ENCODE measurements at regions not wholly inside any gene's neighbourhood (a gene's known extent, or its start where the extent isn't known, plus 50 kb on each side); places are given as distances from the start of the nearest gene placed in this dataset.

GRCh38 chr3:135532021-135532420, 433.5 kb upstream of the PPP2R3A start:
- TF ChIP-seq, protein P1, sequence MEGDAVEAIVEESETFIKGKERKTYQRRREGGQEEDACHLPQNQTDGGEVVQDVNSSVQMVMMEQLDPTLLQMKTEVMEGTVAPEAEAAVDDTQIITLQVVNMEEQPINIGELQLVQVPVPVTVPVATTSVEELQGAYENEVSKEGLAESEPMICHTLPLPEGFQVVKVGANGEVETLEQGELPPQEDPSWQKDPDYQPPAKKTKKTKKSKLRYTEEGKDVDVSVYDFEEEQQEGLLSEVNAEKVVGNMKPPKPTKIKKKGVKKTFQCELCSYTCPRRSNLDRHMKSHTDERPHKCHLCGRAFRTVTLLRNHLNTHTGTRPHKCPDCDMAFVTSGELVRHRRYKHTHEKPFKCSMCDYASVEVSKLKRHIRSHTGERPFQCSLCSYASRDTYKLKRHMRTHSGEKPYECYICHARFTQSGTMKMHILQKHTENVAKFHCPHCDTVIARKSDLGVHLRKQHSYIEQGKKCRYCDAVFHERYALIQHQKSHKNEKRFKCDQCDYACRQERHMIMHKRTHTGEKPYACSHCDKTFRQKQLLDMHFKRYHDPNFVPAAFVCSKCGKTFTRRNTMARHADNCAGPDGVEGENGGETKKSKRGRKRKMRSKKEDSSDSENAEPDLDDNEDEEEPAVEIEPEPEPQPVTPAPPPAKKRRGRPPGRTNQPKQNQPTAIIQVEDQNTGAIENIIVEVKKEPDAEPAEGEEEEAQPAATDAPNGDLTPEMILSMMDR (IDR thresholded peaks at IDR 0.05; ENCODE audit: insufficient read depth, low read depth, low read length, missing control alignments) = no peak
- no peak overlapping the region for H3K4me3 ChIP-seq (ENCODE audit: low read length)
- no peak for DNase-seq (ENCODE audit: low read depth)

DNA sequence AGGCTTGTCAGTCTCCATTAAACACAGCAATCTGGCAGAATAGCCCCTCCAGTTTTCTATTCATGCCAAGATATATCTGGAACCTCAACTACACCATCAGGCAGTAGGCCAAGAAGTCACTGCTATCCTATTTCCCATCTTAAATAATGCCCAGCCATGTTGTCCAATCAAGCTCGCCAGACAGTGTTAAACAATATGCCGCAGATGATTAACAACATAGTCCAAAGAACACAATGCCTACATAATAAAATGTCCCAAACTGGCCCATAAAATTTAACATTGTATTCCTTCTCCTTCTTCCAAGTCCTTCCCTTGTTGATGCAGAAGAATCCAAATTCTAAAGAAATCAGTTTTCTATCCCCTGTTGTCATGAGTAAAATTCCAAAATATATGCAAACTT, 427.4 kb upstream of the PPP2R3A start:
- DNase-seq (ENCODE audit: low read depth) = no peak
- TF ChIP-seq, protein P1 (IDR thresholded peaks at IDR 0.05; ENCODE audit: insufficient read depth, low read depth, low read length, missing control alignments) = no peak
- H3K4me3 ChIP-seq (ENCODE audit: low read length) = no peak overlapping the region

DNA sequence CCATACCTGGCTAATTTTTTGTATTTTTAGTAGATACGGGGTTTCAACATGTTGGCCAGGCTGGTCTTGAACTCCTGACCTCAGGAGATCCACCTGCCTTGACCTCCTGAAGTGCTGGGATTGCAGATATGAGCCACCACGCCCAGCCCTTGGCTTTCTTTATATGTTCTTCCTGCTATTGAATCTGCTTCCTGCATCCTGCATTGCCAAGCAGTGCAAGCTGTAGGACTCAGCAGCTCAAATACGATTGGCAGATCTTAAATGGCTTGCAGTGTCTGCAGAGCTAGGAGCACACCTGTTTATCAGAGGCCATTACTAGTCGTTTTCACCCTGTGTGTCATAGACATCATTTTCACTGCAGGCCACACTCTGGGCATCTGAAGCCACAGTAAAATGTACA, 426.2 kb upstream of the PPP2R3A start:
- TF ChIP-seq, protein P1 (IDR thresholded peaks at IDR 0.05; ENCODE audit: insufficient read depth, low read depth, low read length, missing control alignments) = no peak
- no peak overlapping the region for H3K4me3 ChIP-seq (ENCODE audit: low read length)
- DNase-seq (ENCODE audit: low read depth) = no peak

DNA sequence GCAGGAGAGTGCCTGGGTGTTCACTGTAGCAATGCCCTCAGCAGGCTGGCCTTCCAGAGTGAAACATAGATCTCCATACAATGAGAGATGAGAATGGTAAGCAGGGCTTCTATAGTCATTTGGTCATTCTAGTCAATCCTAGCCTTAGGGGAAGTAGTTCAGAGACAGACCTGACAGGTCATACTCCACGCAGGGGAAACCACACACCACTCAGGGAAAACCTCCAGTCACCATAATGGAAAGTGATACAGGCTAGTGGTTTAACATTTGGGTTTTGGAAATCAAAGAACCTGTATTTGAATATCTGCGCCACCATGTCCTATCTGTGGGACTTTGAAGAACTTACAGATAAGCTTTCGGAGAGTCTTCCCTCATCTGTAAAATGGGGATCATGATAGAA, 425.7 kb upstream of the PPP2R3A start:
- TF ChIP-seq, protein P1 (IDR thresholded peaks at IDR 0.05; ENCODE audit: insufficient read depth, low read depth, low read length, missing control alignments) = no peak

GRCh38 chr3:135549928-135550494, 415.5 kb upstream of the PPP2R3A start:
- TF ChIP-seq, protein P1 (IDR thresholded peaks at IDR 0.05; ENCODE audit: insufficient read depth, low read depth, low read length, missing control alignments) = no peak
- H3K4me3 ChIP-seq (ENCODE audit: low read length) = no peak overlapping the region
- DNase-seq (ENCODE audit: low read depth) = no peak

More for the DNA sequence above, 425.7 kb upstream of the PPP2R3A start:
- no peak overlapping the region for H3K4me3 ChIP-seq (ENCODE audit: low read length)
- DNase-seq (ENCODE audit: low read depth) = no peak

DNA sequence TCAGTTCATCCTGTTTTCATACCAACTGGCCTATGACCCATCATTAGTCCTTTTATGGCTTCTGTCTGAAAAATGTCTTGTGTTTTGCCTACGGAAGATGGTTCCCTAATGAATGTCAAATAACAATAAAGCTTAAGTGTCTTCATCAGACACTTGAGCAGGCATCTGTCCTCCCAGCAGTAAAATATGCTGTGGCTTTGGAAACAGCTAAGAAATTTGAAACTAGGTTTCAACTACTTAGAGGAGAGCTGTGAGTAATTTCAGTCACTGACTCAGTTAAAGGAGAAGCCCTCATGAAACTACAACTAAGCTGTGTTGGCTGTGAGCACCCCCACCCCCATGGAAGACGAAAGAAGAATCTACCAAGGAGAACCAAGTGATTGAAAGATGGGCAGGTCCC, 409.4 kb upstream of the PPP2R3A start:
- H3K4me3 ChIP-seq (ENCODE audit: low read length) = no peak overlapping the region
- no peak for DNase-seq (ENCODE audit: low read depth)
- TF ChIP-seq, protein P1 (IDR thresholded peaks at IDR 0.05; ENCODE audit: insufficient read depth, low read depth, low read length, missing control alignments) = no peak

DNA sequence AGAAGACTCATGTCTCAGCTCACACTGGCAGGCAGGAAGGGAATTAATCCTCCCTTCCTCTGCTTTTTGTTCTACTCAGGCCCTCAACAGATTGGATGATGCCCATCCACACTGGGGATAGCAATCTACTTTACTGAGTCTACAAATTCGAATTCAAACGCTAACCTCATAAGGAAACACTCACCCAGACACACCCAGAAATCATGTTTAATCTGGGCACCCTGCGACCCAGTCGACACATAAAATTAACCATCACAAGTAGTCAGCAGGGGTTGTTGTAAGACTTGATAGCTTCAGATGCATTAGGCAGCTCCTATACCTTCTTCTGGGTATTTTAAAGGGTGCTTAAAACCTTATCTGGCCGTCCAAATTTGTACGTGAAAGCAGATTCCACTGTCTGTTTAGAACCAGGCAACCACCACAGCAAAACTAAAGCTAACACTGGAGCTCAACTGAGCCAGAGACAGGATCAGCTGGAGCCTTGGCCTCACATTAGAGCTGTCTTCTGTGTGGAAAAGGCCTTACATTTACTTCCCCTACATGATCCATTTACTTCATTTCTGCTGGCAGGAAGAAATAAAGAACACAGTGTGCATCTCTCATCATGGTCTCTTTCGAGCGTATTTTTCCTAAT, 407.3 kb upstream of the PPP2R3A start:
- H3K4me3 ChIP-seq (ENCODE audit: low read length) = no peak overlapping the region
- DNase-seq (ENCODE audit: low read depth) = no peak
- TF ChIP-seq, protein P1 (IDR thresholded peaks at IDR 0.05; ENCODE audit: insufficient read depth, low read depth, low read length, missing control alignments) = no peak

Data from epithelial cell of esophagus (primary cell).